ENCODE measurements at regions not wholly inside any gene's neighbourhood (a gene's known extent, or its start where the extent isn't known, plus 50 kb on each side); places are given as distances from the start of the nearest gene placed in this dataset.

DNA sequence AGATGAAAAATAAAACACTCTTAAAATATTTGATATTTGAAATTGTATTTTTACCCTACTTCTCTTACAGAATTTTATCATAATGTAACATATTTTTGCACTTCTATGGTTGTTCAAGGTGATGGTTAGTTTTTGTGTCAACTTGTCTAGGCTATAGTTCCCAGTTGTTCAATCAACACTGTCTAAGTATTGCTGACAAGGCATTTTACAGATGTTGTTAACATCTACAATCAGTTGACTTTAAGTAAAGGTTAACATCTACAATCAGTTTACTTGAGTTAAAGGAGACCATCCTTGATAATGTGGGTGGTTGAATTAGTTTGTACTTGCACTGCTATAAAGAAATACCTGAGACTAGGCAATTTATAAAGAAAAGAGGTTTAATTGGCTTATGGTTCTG lies 206.5 kb downstream of the AEBP2 start:
- H3K4me3 ChIP-seq (ENCODE audit: insufficient read depth, low read depth, low read length) = no peak overlapping the region

DNA sequence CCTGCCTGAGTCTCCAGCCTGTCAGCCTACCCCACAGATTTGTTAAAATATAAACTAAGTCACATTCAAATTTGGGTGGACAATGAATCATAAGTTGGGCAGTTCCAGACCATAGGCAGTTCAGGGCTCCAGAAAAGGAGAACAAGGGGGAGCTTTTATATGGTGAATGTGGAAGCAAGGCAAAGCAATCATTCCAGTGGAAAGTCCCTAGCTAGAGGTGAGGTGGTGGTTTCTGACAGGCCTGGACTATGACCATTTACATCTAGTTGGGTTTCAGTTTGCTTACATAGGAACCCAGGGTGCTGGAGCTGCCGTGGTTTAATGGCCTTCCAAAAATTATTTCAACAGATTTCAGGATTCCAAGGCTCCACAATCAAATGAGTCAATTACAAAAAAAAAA lies 207.3 kb downstream of the AEBP2 start:
- Histone ChIP-seq H3K4me3 (ENCODE audit: insufficient read depth, low read depth, low read length) (no peak overlapping the region), H3K27ac (ENCODE audit: insufficient read depth, low read depth, low read length, poor library complexity, severe bottlenecking) (no peak overlapping the region), H3K36me3 (ENCODE audit: control insufficient read depth, insufficient read depth, low read length) (no peaks in the 10 kb centered on the region), H3K9me3 (ENCODE audit: control insufficient read depth, low read length) (no peaks in the 10 kb centered on the region), H3K27me3 (ENCODE audit: control insufficient read depth, insufficient read depth, low read length, poor library complexity, severe bottlenecking) (no peaks in the 10 kb centered on the region), H3K4me1 (ENCODE audit: control insufficient read depth, insufficient read depth, low read length) (no peaks in the 10 kb centered on the region)
- 88 to 93% methylated on average over 1 of the region's 1 CpG for WGBS, 2 experiments

More for the DNA sequence above, 206.5 kb downstream of the AEBP2 start:
- Histone ChIP-seq H3K4me1 (ENCODE audit: control insufficient read depth, insufficient read depth, low read length) (no peaks in the 10 kb centered on the region), H3K27ac (ENCODE audit: insufficient read depth, low read depth, low read length, poor library complexity, severe bottlenecking) (no peak overlapping the region), H3K36me3 (ENCODE audit: control insufficient read depth, insufficient read depth, low read length) (no peaks in the 10 kb centered on the region), H3K27me3 (ENCODE audit: control insufficient read depth, insufficient read depth, low read length, poor library complexity, severe bottlenecking) (no peaks in the 10 kb centered on the region), H3K9me3 (ENCODE audit: control insufficient read depth, low read length) (no peaks in the 10 kb centered on the region)

DNA sequence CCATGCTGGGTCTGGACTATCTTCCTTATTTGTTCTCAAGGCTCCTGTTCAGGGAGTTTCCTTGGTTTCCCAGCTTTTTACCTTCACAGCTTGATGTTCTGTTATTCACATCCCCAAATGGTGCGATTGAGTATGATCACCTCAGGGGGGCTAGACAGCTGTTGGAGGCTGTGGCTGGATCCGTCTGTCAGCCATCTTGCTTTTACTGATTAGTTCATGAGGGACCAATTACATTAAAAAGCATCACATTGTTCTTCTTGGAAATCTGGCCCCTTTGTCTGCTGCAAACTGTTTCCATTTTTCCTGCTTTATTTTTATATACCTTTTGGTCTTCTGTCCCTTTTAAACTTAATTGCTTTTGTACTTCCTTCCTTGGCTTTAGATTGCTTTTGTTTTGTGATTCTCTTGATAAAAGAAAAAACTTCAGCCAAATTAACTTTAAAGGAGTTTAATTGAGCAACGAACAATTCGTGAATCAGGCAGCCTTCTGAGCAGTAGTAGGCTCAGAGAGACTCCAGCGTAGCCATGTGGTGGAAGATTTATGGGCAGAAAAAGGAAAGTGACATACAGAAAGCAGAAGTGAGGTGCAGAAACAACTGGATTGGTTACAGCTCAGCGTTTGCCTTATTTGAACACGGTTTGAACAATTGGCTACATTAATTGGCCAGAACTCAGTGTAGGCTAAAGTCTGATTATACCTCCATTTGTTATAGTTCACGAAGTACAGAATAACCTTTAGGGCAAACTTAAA lies 208.7 kb downstream of the AEBP2 start:
- Histone ChIP-seq H3K9me3 (ENCODE audit: control insufficient read depth, low read length) (no peaks in the 10 kb centered on the region), H3K27ac (ENCODE audit: insufficient read depth, low read depth, low read length, poor library complexity, severe bottlenecking) (no peak overlapping the region), H3K27me3 (ENCODE audit: control insufficient read depth, insufficient read depth, low read length, poor library complexity, severe bottlenecking) (no peaks in the 10 kb centered on the region), H3K4me1 (ENCODE audit: control insufficient read depth, insufficient read depth, low read length) (no peaks in the 10 kb centered on the region), H3K36me3 (ENCODE audit: control insufficient read depth, insufficient read depth, low read length) (no peaks in the 10 kb centered on the region), H3K4me3 (ENCODE audit: insufficient read depth, low read depth, low read length) (no peak overlapping the region)
- 92 to 96% methylated on average over 8 of the region's 8 CpGs for WGBS, 2 experiments

DNA sequence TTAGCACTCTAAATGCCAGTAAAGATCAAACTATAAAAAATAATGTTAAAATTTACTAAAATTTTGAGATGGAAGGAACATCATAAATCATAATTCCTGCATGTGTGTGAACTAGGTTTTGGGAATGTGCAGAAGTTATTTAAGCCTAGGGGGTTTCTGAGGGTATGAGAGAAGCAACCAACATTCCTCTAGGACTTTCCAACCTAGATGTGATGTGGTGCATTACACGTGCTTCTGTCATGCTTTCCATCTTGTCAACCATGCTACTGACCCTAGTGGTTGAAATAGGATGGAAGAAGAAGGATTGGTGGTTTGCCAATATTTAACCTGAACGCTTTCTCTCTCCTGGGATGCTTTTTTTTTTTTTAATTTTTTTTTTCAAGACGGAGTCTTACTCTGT lies 209.3 kb downstream of the AEBP2 start:
- Histone ChIP-seq H3K27me3 (ENCODE audit: control insufficient read depth, insufficient read depth, low read length, poor library complexity, severe bottlenecking) (no peaks in the 10 kb centered on the region), H3K9me3 (ENCODE audit: control insufficient read depth, low read length) (no peaks in the 10 kb centered on the region), H3K36me3 (ENCODE audit: control insufficient read depth, insufficient read depth, low read length) (no peaks in the 10 kb centered on the region), H3K4me1 (ENCODE audit: control insufficient read depth, insufficient read depth, low read length) (no peaks in the 10 kb centered on the region), H3K4me3 (ENCODE audit: insufficient read depth, low read depth, low read length) (no peak overlapping the region), H3K27ac (ENCODE audit: insufficient read depth, low read depth, low read length, poor library complexity, severe bottlenecking) (no peak overlapping the region)
- 92 to 93% methylated on average over 3 of the region's 3 CpGs for whole genome bisulfite sequencing, 2 experiments

DNA sequence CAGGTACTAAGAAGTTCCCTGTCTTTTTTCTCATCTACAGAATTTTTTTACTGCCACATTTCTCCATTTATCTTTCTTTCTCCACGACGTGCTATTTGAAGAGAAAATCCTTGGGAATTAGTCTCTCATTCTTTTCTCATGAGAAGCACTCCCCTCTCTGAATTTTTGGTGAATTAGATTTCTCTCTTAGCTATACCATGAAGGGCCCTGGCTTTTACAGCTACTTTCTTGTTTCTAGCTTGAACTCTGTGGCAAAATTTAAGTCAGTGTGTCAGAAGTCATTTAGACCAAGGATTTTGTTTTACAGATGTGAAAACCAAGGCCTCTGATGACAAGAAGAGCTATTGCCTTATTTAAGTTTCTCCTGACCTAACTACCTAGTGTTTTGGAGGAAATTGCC lies 213.1 kb downstream of the AEBP2 start:
- no peaks in the 10 kb centered on the region for H3K36me3 ChIP-seq (ENCODE audit: control insufficient read depth, insufficient read depth, low read length)
- 38 to 50% methylated on average over 2 of the region's 2 CpGs for WGBS, 2 experiments
- H3K27me3 ChIP-seq (ENCODE audit: control insufficient read depth, insufficient read depth, low read length, poor library complexity, severe bottlenecking) = no peaks in the 10 kb centered on the region
- H3K27ac ChIP-seq (ENCODE audit: insufficient read depth, low read depth, low read length, poor library complexity, severe bottlenecking) = no peak overlapping the region
- no peaks in the 10 kb centered on the region for H3K9me3 ChIP-seq (ENCODE audit: control insufficient read depth, low read length)
- H3K4me3 ChIP-seq (ENCODE audit: insufficient read depth, low read depth, low read length) = no peak overlapping the region
- no peaks in the 10 kb centered on the region for H3K4me1 ChIP-seq (ENCODE audit: control insufficient read depth, insufficient read depth, low read length)

DNA sequence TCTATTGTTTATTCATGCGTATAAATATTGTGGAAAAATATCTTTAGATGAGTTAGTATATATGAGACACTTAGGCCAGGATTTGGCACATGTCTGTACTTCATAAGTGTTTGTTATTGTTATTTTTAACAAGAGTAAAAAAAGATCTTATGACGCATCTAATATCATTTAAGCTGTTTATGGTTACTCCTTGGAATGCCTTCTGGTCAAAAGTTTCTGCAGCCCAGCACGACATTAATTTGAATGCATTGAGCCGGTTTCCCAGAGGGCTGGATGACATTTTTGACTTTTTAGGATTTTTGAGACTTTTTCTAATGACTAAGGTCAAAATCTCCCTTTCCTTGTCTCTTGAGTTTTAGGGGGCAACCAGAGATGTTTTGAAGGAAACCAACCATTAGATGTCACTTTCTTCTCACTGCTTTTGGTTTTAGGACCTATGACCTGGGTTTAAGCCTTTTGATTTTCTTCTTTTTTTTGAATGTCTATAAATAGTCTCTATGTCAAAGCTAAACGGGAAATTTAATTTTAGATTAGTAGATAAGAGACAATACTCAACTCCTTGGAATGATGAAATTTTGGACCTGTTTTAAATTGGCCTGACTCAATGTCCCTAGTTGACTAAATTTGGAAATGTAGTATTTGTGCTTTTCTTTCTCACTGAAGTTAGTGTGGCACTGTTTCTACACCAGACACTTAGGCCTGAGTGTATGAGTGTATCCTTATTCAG lies 215.5 kb downstream of the AEBP2 start:
- Histone ChIP-seq H3K36me3 (ENCODE audit: control insufficient read depth, insufficient read depth, low read length) (no peaks in the 10 kb centered on the region), H3K27me3 (ENCODE audit: control insufficient read depth, insufficient read depth, low read length, poor library complexity, severe bottlenecking) (no peaks in the 10 kb centered on the region), H3K4me3 (ENCODE audit: insufficient read depth, low read depth, low read length) (no peak overlapping the region), H3K4me1 (ENCODE audit: control insufficient read depth, insufficient read depth, low read length) (no peaks in the 10 kb centered on the region), H3K27ac (ENCODE audit: insufficient read depth, low read depth, low read length, poor library complexity, severe bottlenecking) (no peak overlapping the region), H3K9me3 (ENCODE audit: control insufficient read depth, low read length) (no peaks in the 10 kb centered on the region)
- WGBS, 2 experiments = 97% methylated on average over 4 to 5 of the region's 5 CpGs

DNA sequence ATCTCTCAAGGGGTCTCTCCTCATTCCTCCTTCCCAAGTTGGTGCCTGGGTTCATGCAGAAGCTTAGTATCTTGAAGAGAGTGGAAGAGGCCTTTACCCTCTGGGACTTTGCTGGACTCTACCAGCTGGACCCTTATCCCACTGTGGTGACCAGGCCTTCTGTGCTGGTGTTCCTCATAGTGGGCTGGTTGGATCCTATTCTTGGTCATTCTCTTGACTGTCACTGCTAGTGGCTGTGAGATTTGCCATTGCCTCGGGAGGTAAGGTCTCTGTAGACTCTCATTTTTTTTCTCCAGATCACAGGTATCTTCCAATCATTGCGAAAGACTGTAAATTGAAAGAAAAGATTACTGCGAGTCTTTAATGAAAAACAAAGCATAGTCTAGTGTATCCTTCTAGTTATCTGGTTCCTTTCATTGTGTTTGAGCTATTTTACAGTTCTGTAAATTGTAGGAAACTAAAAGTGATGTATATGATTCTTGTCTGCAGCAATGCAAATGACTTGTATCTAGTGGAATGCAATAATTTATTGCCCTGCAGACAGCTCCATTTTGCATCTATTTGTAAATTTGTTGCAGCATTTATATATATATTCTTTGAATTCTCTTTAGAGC lies 217.9 kb downstream of the AEBP2 start:
- Histone ChIP-seq H3K4me1 (ENCODE audit: control insufficient read depth, insufficient read depth, low read length) (no peaks in the 10 kb centered on the region), H3K4me3 (ENCODE audit: insufficient read depth, low read depth, low read length) (no peak overlapping the region), H3K27me3 (ENCODE audit: control insufficient read depth, insufficient read depth, low read length, poor library complexity, severe bottlenecking) (no peaks in the 10 kb centered on the region), H3K36me3 (ENCODE audit: control insufficient read depth, insufficient read depth, low read length) (no peaks in the 10 kb centered on the region), H3K27ac (ENCODE audit: insufficient read depth, low read depth, low read length, poor library complexity, severe bottlenecking) (no peak overlapping the region), H3K9me3 (ENCODE audit: control insufficient read depth, low read length) (no peaks in the 10 kb centered on the region)
- WGBS, 2 experiments = 93 to 99% methylated on average over 3 of the region's 3 CpGs

DNA sequence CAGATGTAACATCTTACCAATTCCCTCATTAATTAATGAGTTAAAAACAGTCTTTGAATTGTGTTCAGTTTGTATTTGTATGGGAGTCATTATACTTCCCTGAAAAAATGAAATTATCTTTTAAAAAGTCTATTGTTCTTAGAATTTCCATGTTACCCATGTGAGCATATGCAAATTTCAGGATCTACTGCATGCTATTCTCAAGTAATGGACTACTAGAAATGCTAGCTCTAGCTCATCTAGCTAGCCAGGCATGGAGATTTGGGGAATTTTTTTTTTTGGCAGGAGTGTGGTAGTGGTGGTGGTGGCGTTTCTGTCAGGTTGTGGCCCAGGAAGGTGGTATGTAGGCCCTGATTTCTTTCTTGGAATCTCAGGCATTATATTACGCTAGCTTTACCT lies 218.4 kb downstream of the AEBP2 start:
- no peaks in the 10 kb centered on the region for H3K9me3 ChIP-seq (ENCODE audit: control insufficient read depth, low read length)
- no peaks in the 10 kb centered on the region for H3K36me3 ChIP-seq (ENCODE audit: control insufficient read depth, insufficient read depth, low read length)
- H3K4me3 ChIP-seq (ENCODE audit: insufficient read depth, low read depth, low read length) = no peak overlapping the region
- no peak overlapping the region for H3K27ac ChIP-seq (ENCODE audit: insufficient read depth, low read depth, low read length, poor library complexity, severe bottlenecking)
- no peaks in the 10 kb centered on the region for H3K4me1 ChIP-seq (ENCODE audit: control insufficient read depth, insufficient read depth, low read length)
- 79 to 100% methylated on average over 1 to 2 of the region's 2 CpGs for WGBS, 2 experiments
- H3K27me3 ChIP-seq (ENCODE audit: control insufficient read depth, insufficient read depth, low read length, poor library complexity, severe bottlenecking) = no peaks in the 10 kb centered on the region

DNA sequence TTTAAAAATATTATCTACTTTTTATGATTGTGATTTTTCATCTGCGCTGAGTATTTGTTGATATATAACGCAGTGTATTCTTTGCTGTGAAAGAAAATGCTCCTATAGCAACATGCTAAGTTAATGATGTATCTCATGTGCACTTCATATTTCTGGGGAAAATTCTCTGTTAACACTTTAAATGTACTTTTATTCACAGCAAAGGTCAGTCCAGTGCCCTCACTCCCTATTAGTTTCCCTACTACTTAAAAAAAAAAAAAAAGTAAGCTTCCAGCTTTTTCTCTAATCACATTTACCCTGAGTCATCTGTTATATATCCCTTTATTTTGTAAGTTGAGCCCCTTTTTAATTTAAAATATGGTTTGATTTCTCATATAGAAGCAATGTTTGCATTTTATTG lies 219.8 kb downstream of the AEBP2 start:
- H3K27ac ChIP-seq (ENCODE audit: insufficient read depth, low read depth, low read length, poor library complexity, severe bottlenecking) = no peak overlapping the region
- H3K36me3 ChIP-seq (ENCODE audit: control insufficient read depth, insufficient read depth, low read length) = no peaks in the 10 kb centered on the region
- no peaks in the 10 kb centered on the region for H3K27me3 ChIP-seq (ENCODE audit: control insufficient read depth, insufficient read depth, low read length, poor library complexity, severe bottlenecking)
- H3K4me1 ChIP-seq (ENCODE audit: control insufficient read depth, insufficient read depth, low read length) = no peaks in the 10 kb centered on the region
- 100% methylated on average over 2 of the region's 2 CpGs; no CpG with 5 or more reads in 1 of the 2 experiments for WGBS, 2 experiments
- H3K9me3 ChIP-seq (ENCODE audit: control insufficient read depth, low read length) = no peaks in the 10 kb centered on the region
- H3K4me3 ChIP-seq (ENCODE audit: insufficient read depth, low read depth, low read length) = no peak overlapping the region

DNA sequence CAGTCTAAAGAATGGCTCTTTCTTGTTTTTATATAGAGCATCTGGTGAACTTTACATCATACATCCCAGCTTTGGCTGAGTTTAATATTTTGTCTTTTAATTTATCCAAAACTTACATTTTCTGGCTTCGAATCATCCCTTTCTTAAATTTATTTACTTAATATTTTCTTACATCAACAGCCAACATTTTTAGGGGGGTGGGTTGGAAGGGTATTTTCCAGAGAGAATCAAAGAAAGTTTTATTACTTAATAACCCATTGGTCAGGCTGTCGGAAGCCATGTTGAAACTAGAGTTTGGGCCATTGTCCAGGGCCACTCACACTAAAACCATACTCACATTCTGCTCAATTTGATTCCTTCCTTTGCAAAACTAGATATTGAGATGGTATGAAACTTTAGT lies 220.2 kb downstream of the AEBP2 start:
- Histone ChIP-seq H3K36me3 (ENCODE audit: control insufficient read depth, insufficient read depth, low read length) (no peaks in the 10 kb centered on the region), H3K27ac (ENCODE audit: insufficient read depth, low read depth, low read length, poor library complexity, severe bottlenecking) (no peak overlapping the region), H3K27me3 (ENCODE audit: control insufficient read depth, insufficient read depth, low read length, poor library complexity, severe bottlenecking) (no peaks in the 10 kb centered on the region), H3K4me1 (ENCODE audit: control insufficient read depth, insufficient read depth, low read length) (no peaks in the 10 kb centered on the region), H3K4me3 (ENCODE audit: insufficient read depth, low read depth, low read length) (no peak overlapping the region), H3K9me3 (ENCODE audit: control insufficient read depth, low read length) (no peaks in the 10 kb centered on the region)
- 88 to 100% methylated on average over 1 of the region's 2 CpGs for WGBS, 2 experiments
